HPDE6-E6E7 (cell line): ENCODE measurements at regions not wholly inside any gene's neighbourhood (a gene's known extent, or its start where the extent isn't known, plus 50 kb on each side); places are given as distances from the start of the nearest gene placed in this dataset.

Experiments
- DNase-seq: peaks from one replicate; pipeline ENCODE4 v3.0.0; 2011; ENCODE audit warnings: missing footprints; ENCODE audit errors: extremely low spot score

GRCh38 chr5:61263561-61264272 is 68.3 kb upstream of the ZSWIM6 start:
- DNase-seq: no peak

GRCh38 chr5:61264273-61264661 is 67.8 kb upstream of the ZSWIM6 start:
- no peak for DNase-seq

GRCh38 chr5:61267116-61267515 is 64.9 kb upstream of the ZSWIM6 start:
- DNase-seq: no peak

- DNase-seq: no peak
Observed at GRCh38 chr5:61268871-61269270, 63.2 kb upstream of the ZSWIM6 start.

GRCh38 chr5:61270510-61271165 is 61.4 kb upstream of the ZSWIM6 start:
- no peak for DNase-seq

GRCh38 chr5:61272688-61273087 is 59.4 kb upstream of the ZSWIM6 start:
- no peak for DNase-seq

GRCh38 chr5:61273279-61273975 is 58.6 kb upstream of the ZSWIM6 start:
- no peak for DNase-seq

- no peak for DNase-seq
Observed at GRCh38 chr5:61274511-61274911, 57.5 kb upstream of the ZSWIM6 start.

- no peak for DNase-seq
Observed at GRCh38 chr5:61275841-61276240, 56.2 kb upstream of the ZSWIM6 start.

GRCh38 chr5:61277190-61277589 is 54.9 kb upstream of the ZSWIM6 start:
- DNase-seq: no peak

- peak; percentile 92 for DNase-seq
Observed at GRCh38 chr5:61277781-61278180, 54.3 kb upstream of the ZSWIM6 start.

GRCh38 chr5:61279725-61280124 is 52.3 kb upstream of the ZSWIM6 start:
- no peak for DNase-seq

GRCh38 chr5:61280205-61280604 is 51.9 kb upstream of the ZSWIM6 start:
- peak; percentile 62 for DNase-seq

- no peak for DNase-seq
Observed at GRCh38 chr5:61280761-61281427, 51.2 kb upstream of the ZSWIM6 start.

GRCh38 chr5:61281686-61282085 is 50.4 kb upstream of the ZSWIM6 start:
- no peak for DNase-seq
